NT2/D1 (cell line): ENCODE measurements at regions not wholly inside any gene's neighbourhood (a gene's known extent, or its start where the extent isn't known, plus 50 kb on each side); places are given as distances from the start of the nearest gene placed in this dataset.

Source experiments
- DNase-seq: peaks from one replicate; pipeline ENCODE4 v3.0.0-alpha.2; 2011; ENCODE audit warnings: low read depth, low spot score
- H3K27me3 ChIP-seq: 2 replicates; pipeline ENCODE4 v1.6.0; 2011; ENCODE audit warnings: mild to moderate bottlenecking; ENCODE audit not compliant: insufficient read length, insufficient read depth
- H3K36me3 ChIP-seq: 2 replicates; pipeline ENCODE4 v1.6.1; 2011; ENCODE audit warnings: mild to moderate bottlenecking, low read length, mixed read lengths; ENCODE audit not compliant: insufficient read depth, insufficient read length
- H3K4me1 ChIP-seq: 2 replicates; pipeline ENCODE4 v1.5.1; 2011; ENCODE audit not compliant: insufficient read depth, insufficient read length
- H3K4me3 ChIP-seq: 2 replicates; pipeline ENCODE4 v1.5.1; 2011; ENCODE audit warnings: low read depth; ENCODE audit not compliant: insufficient read length
- H3K9ac ChIP-seq: 2 replicates; pipeline ENCODE4 v1.6.0; 2011; ENCODE audit warnings: low read depth; ENCODE audit not compliant: insufficient read length
- H3K9me3 ChIP-seq: 2 replicates; pipeline ENCODE4 v1.5.1; 2011; ENCODE audit warnings: mild to moderate bottlenecking, low read length; ENCODE audit not compliant: insufficient read depth
- SUZ12 ChIP-seq: IDR thresholded peaks from 2 replicates; pipeline ENCODE4 v1.6.1; 2011; ENCODE audit not compliant: insufficient read length, insufficient read depth; ENCODE audit errors: extremely low read depth
- YY1 ChIP-seq: IDR thresholded peaks from 2 replicates; pipeline ENCODE4 v1.6.1; 2011; ENCODE audit not compliant: insufficient read length, insufficient read depth
- ZNF274 ChIP-seq: IDR thresholded peaks from 2 replicates; pipeline ENCODE4 v1.6.1; 2011; ENCODE audit warnings: mild to moderate bottlenecking, low read depth, low read length

DNA sequence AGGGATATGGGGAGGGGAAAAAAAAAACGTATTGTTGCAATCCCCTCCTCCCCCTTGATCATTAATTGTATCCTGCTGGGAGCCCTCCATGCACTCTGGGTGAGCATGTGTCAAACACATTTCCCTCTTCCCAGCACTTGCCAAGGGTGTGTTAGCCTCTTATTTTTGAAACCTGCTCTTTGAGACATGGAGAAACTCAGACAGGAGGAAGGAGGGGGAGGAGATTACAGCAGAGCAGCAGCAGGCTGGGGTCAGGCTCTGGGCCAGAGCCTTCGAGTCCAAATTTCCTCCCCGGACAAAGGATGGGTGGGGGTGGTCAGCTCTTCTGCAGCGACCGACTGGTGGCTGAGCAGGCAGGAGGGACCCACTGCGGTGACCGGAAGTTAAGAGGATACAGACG lies 64.7 kb downstream of the SOX9 start:
- H3K27me3 ChIP-seq: no peaks in the 10 kb centered on the region
- no peak overlapping the region for H3K9ac ChIP-seq
- H3K36me3 ChIP-seq: no peaks in the 10 kb centered on the region
- no peaks in the 10 kb centered on the region for H3K9me3 ChIP-seq
- H3K4me1 ChIP-seq: peaks cover 3% of the 10 kb centered on the region
- no peak for DNase-seq
- TF ChIP-seq YY1: no peak
- no peak for TF ChIP-seq ZNF274
- no peak for TF ChIP-seq SUZ12
- H3K4me3 ChIP-seq: no peak overlapping the region

GRCh38 chr17:72187556-72187955 lies 66.7 kb downstream of the SOX9 start:
- H3K27me3 ChIP-seq: no peaks in the 10 kb centered on the region
- no peak for DNase-seq
- H3K9ac ChIP-seq: no peak overlapping the region
- no peaks in the 10 kb centered on the region for H3K9me3 ChIP-seq
- TF ChIP-seq ZNF274 (no peak), SUZ12 (no peak), YY1 (no peak)
- H3K36me3 ChIP-seq: no peaks in the 10 kb centered on the region
- no peak overlapping the region for H3K4me3 ChIP-seq
- H3K4me1 ChIP-seq: peaks cover 3% of the 10 kb centered on the region

GRCh38 chr17:72188801-72189200 lies 68.0 kb downstream of the SOX9 start:
- TF ChIP-seq SUZ12 (no peak), YY1 (no peak), ZNF274 (no peak)
- Histone ChIP-seq H3K36me3 (no peaks in the 10 kb centered on the region), H3K4me1 (peaks cover 3% of the 10 kb centered on the region), H3K9ac (no peak overlapping the region), H3K9me3 (no peaks in the 10 kb centered on the region), H3K4me3 (no peak overlapping the region), H3K27me3 (no peaks in the 10 kb centered on the region)
- DNase-seq: no peak

DNA sequence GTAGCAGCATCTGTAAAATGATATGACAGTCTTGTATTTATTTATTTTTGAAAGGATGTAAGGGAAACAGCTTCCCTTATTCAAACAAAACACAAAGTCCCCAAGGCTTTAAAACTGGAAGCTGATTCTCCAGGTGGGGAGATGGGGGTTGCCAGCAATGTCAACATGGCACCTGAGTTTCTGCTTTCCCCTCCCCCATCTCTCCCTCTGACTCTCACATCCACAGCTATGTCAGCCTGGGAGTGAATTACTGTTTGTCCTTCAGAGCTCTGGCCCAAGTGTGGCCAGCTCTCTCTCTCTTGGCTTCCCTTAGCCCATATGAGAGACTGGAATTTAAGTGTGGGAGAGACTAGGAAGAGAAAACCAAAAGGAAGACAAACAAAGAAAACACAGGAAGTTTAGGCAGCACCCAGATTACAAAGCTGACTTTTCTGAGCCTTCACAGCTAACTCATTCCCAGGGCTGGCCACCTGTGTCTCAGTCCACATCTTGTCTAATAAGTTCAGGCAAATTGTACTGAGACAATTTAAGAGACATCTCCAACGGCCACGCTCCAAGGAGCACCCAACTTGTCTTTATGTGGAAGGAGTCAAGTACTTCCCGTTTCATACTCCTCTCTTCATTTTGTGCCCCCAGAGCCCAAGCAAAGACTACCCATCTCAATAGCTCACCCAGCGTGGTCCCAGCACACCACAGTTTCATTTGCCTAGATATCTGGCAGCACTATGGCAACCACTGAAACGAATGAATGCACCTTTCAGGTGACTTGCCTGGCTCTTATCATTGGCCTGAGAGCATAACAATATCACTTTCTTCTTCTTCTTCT lies 69.2 kb downstream of the SOX9 start:
- Histone ChIP-seq H3K9ac (no peak overlapping the region), H3K36me3 (no peaks in the 10 kb centered on the region), H3K4me3 (no peak overlapping the region), H3K4me1 (peaks cover 3% of the 10 kb centered on the region), H3K27me3 (no peaks in the 10 kb centered on the region), H3K9me3 (no peaks in the 10 kb centered on the region)
- DNase-seq: no peak
- TF ChIP-seq YY1 (no peak), ZNF274 (no peak), SUZ12 (no peak)

GRCh38 chr17:72191356-72191755 lies 70.5 kb downstream of the SOX9 start:
- Histone ChIP-seq H3K36me3 (no peaks in the 10 kb centered on the region), H3K9me3 (no peaks in the 10 kb centered on the region), H3K27me3 (no peaks in the 10 kb centered on the region), H3K9ac (no peak overlapping the region), H3K4me3 (no peak overlapping the region), H3K4me1 (no peaks in the 10 kb centered on the region)
- TF ChIP-seq YY1: no peak
- TF ChIP-seq SUZ12: no peak
- TF ChIP-seq ZNF274: no peak
- no peak for DNase-seq

- no peak overlapping the region for H3K9ac ChIP-seq
- H3K4me1 ChIP-seq: no peaks in the 10 kb centered on the region
- no peak overlapping the region for H3K4me3 ChIP-seq
- no peaks in the 10 kb centered on the region for H3K27me3 ChIP-seq
- no peaks in the 10 kb centered on the region for H3K36me3 ChIP-seq
- TF ChIP-seq SUZ12 (no peak), YY1 (no peak)
- H3K9me3 ChIP-seq: no peaks in the 10 kb centered on the region
- DNase-seq: peak; percentile 16
Observed at GRCh38 chr17:72191921-72192799, 71.3 kb downstream of the SOX9 start.

GRCh38 chr17:72192800-72193192 lies 72.0 kb downstream of the SOX9 start:
- TF ChIP-seq SUZ12: no peak
- no peak for TF ChIP-seq ZNF274
- no peak for TF ChIP-seq YY1
- no peak for DNase-seq
- Histone ChIP-seq H3K9ac (no peak overlapping the region), H3K27me3 (no peaks in the 10 kb centered on the region), H3K4me1 (no peaks in the 10 kb centered on the region), H3K4me3 (no peak overlapping the region), H3K36me3 (no peaks in the 10 kb centered on the region), H3K9me3 (no peaks in the 10 kb centered on the region)
